K562 (cell line): ENCODE measurements at regions not wholly inside any gene's neighbourhood (a gene's known extent, or its start where the extent isn't known, plus 50 kb on each side); places are given as distances from the start of the nearest gene placed in this dataset.

Experiments used
- BRD9 ChIP-seq: fragments of 450-650 bp; IDR thresholded peaks from 2 replicates; pipeline ENCODE4 v1.6.1; 2018; ENCODE audit warnings: low read depth; ENCODE audit not compliant: partially characterized antibody
- CREB3L1 ChIP-seq: fragments of 450-650 bp; IDR thresholded peaks from 2 replicates; pipeline ENCODE4 v1.6.1; 2014; ENCODE audit warnings: low read depth, mild to moderate bottlenecking, moderate library complexity, borderline replicate concordance
- ELF1 ChIP-seq: fragments of 200-800 bp; sonication (Bioruptor generic); IDR thresholded peaks from 2 replicates; pipeline ENCODE4 v1.6.1; 2016; ENCODE audit warnings: missing genetic modification characterization, missing compliant biosample characterization
- FOXK1 ChIP-seq: sonication (generic); formaldehyde crosslinking; IDR thresholded peaks from 2 replicates; pipeline ENCODE4 v1.8.0; 2022; ENCODE audit warnings: missing genetic modification reagents, mild to moderate bottlenecking, borderline replicate concordance
- HLTF ChIP-seq: fragments of 450-650 bp; IDR thresholded peaks from 2 replicates; pipeline ENCODE4 v1.6.1; 2016
- KDM4B ChIP-seq, 2 experiments: fragments of 450-650 bp in 1 of 2; sonication (generic) in 1 of 2; IDR thresholded peaks; 2 replicates each; pipeline ENCODE4 v1.6.1; 2016 to 2017; ENCODE audit warnings: borderline replicate concordance in 2 of 2, antibody characterized with exemption in 1 of 2, low read depth in 1 of 2, mild to moderate bottlenecking in 1 of 2
- NFXL1 ChIP-seq: fragments of 450-650 bp; formaldehyde crosslinking; IDR thresholded peaks from 2 replicates; pipeline ENCODE4 v1.4.0; 2021; ENCODE audit warnings: mild to moderate bottlenecking
- NR3C1 ChIP-seq: sonication (generic); formaldehyde crosslinking; IDR thresholded peaks from 2 replicates; pipeline ENCODE4 v1.8.1; 2022; ENCODE audit warnings: missing genetic modification reagents
- PCBP2 ChIP-seq: fragments of 200-400 bp; formaldehyde crosslinking; IDR thresholded peaks from 2 replicates; pipeline ENCODE4 v1.6.1; 2018; ENCODE audit warnings: low read length, low read depth, mild to moderate bottlenecking, moderate library complexity; ENCODE audit not compliant: poor library complexity, severe bottlenecking
- RBM17 ChIP-seq: fragments of 200-400 bp; formaldehyde crosslinking; IDR thresholded peaks from 2 replicates; pipeline ENCODE4 v1.6.1; 2017; ENCODE audit warnings: low read depth, mild to moderate bottlenecking, low read length, borderline replicate concordance
- SMAD2 ChIP-seq: fragments of 150-350 bp; IDR thresholded peaks from 2 replicates; pipeline ENCODE4 v1.6.1; 2014; ENCODE audit warnings: low read depth, mild to moderate bottlenecking, low read length
- TRIM24 ChIP-seq, 2 experiments: fragments of 450-650 bp; IDR thresholded peaks; 2 replicates each; pipeline ENCODE4 v1.6.1; 2016
- WHSC1 ChIP-seq: IDR thresholded peaks from one replicate; pipeline ENCODE4 v1.6.1; 2012; ENCODE audit warnings: low read length, control low read depth, inconsistent platforms
- ZFP30 ChIP-seq: fragments of 250-450 bp; sonication (Bioruptor Pico); IDR thresholded peaks from 2 replicates; pipeline ENCODE4 v1.8.0; 2022; ENCODE audit warnings: moderate library complexity, mild to moderate bottlenecking, inconsistent platforms, borderline replicate concordance
- ZKSCAN1 ChIP-seq: fragments of 150-350 bp; IDR thresholded peaks from 2 replicates; pipeline ENCODE4 v1.6.1; 2016; ENCODE audit warnings: low read depth, low read length
- ZNF121 ChIP-seq: sonication (generic); formaldehyde crosslinking; conservative IDR thresholded peaks from 2 replicates; pipeline ENCODE4 v1.8.0; 2022; ENCODE audit warnings: missing genetic modification reagents
- ZNF175 ChIP-seq: fragments of 200-800 bp; sonication (Bioruptor generic); IDR thresholded peaks from 2 replicates; pipeline ENCODE4 v1.6.1; 2016; ENCODE audit warnings: low read depth, mild to moderate bottlenecking, missing genetic modification characterization, missing compliant biosample characterization
- ZNF3 ChIP-seq: fragments of 250-450 bp; sonication (Bioruptor Pico); IDR thresholded peaks from 2 replicates; pipeline ENCODE4 v1.5.0; 2021; ENCODE audit warnings: mild to moderate bottlenecking, moderate library complexity
- ZNF707 ChIP-seq: fragments of 250-450 bp; sonication (Bioruptor Pico); conservative IDR thresholded peaks from 2 replicates; pipeline ENCODE4 v1.8.0; 2022; ENCODE audit warnings: inconsistent platforms, mild to moderate bottlenecking, moderate library complexity
- TF ChIP-seq, protein P1 (sequence below): sonication (generic); formaldehyde crosslinking; IDR thresholded peaks from 2 replicates; pipeline ENCODE4 v1.8.0; 2022; ENCODE audit warnings: mild to moderate bottlenecking, low read depth, missing genetic modification reagents
- TF ChIP-seq, protein P2 (sequence below), 2 experiments: fragments of 450-650 bp; IDR thresholded peaks; 2 replicates each; pipeline ENCODE4 v1.6.1; 2018; ENCODE audit warnings: mild to moderate bottlenecking in 2 of 2, low read depth in 1 of 2; ENCODE audit not compliant: partially characterized antibody in 2 of 2

DNA sequence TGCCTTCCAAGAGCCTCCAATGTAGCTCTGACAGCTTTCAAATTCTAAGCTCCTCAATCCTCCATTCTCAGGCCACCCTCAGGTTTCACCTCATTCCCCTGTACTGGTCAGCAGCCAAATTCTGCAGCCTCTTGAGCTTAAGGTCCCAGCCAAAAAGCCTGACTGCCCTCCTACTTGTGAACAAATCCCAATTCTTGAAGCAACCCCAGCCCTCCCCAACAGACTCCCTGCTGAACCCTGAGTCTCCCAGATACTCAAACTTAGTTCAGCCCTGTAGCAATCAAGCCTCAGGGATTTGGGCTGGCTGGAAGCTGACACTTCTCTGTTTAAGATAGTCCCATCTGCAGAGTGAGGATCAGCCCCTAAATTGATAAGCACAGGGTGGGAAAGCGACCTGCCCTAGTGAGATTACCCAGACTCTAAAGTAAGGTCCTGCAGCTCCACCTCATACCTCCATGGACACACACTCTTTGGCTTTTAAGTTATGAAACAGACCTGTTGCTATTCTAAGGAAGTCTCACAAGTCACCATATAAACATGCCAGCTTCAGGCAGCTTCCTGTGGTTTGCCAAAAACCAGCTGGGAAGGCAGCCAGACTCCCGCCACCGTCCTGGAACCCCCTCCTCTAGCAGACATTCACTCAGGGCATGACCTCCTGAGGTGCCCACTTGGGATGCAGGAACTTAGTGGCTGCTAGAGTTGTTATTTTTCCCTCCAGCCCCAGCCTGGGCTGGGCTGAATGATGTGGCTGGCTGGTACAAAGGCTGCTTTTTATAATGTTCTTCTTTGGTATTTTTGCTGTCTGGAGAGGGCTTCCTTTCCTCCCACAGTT is 82.5 kb upstream of the PICALM start (continued):
- TF ChIP-seq ZFP30 (CRISPR knock-in tag) (no peak), ZNF707 (no peak), NR3C1 (CRISPR knock-in tag) (no peak), ZKSCAN1 (no peak), SMAD2 (no peak), KDM4B (IDR thresholded peaks at IDR 0.05; ENCODE audit: borderline replicate concordance in 2 of 2, low read depth in 1 of 2) (no peak), FOXK1 (CRISPR knock-in tag) (no peak), CREB3L1 (peak; percentile 30; the same call in 1 of the 2 replicates), ZNF121 (CRISPR knock-in tag) (no peak), ELF1 (tag) (no peak), PCBP2 (no peak), ZNF175 (CRISPR knock-in tag) (no peak; the same call in 1 of the 2 replicates), ZNF3 (no peak), RBM17 (no peak), HLTF (peak; percentile 79; the same call in 1 of the 2 replicates), NFXL1 (CRISPR knock-in tag) (no peak), BRD9 (peak; percentile 69), WHSC1 (no peak), TRIM24 (IDR thresholded peaks at IDR 0.05) (peak; percentile 92 to 94)
- TF ChIP-seq, protein P1, sequence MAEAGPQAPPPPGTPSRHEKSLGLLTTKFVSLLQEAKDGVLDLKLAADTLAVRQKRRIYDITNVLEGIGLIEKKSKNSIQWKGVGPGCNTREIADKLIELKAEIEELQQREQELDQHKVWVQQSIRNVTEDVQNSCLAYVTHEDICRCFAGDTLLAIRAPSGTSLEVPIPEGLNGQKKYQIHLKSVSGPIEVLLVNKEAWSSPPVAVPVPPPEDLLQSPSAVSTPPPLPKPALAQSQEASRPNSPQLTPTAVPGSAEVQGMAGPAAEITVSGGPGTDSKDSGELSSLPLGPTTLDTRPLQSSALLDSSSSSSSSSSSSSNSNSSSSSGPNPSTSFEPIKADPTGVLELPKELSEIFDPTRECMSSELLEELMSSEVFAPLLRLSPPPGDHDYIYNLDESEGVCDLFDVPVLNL (CRISPR knock-in tag) = no peak
- TF ChIP-seq, protein P2, sequence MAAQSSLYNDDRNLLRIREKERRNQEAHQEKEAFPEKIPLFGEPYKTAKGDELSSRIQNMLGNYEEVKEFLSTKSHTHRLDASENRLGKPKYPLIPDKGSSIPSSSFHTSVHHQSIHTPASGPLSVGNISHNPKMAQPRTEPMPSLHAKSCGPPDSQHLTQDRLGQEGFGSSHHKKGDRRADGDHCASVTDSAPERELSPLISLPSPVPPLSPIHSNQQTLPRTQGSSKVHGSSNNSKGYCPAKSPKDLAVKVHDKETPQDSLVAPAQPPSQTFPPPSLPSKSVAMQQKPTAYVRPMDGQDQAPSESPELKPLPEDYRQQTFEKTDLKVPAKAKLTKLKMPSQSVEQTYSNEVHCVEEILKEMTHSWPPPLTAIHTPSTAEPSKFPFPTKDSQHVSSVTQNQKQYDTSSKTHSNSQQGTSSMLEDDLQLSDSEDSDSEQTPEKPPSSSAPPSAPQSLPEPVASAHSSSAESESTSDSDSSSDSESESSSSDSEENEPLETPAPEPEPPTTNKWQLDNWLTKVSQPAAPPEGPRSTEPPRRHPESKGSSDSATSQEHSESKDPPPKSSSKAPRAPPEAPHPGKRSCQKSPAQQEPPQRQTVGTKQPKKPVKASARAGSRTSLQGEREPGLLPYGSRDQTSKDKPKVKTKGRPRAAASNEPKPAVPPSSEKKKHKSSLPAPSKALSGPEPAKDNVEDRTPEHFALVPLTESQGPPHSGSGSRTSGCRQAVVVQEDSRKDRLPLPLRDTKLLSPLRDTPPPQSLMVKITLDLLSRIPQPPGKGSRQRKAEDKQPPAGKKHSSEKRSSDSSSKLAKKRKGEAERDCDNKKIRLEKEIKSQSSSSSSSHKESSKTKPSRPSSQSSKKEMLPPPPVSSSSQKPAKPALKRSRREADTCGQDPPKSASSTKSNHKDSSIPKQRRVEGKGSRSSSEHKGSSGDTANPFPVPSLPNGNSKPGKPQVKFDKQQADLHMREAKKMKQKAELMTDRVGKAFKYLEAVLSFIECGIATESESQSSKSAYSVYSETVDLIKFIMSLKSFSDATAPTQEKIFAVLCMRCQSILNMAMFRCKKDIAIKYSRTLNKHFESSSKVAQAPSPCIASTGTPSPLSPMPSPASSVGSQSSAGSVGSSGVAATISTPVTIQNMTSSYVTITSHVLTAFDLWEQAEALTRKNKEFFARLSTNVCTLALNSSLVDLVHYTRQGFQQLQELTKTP (IDR thresholded peaks at IDR 0.05; ENCODE audit: low read depth in 1 of 2, partially characterized antibody in 2 of 2) = peak; percentile 67 to 76
